Pons (tissue), 1 donor: ENCODE measurements at regions not wholly inside any gene's neighbourhood (a gene's known extent, or its start where the extent isn't known, plus 50 kb on each side); places are given as distances from the start of the nearest gene placed in this dataset.
"Not testable (repeated sequence)": the region's sequence is repeated elsewhere in the genome, so short reads cannot be mapped to it uniquely, and the experiment has no call there.

ENCODE experiments used
- DNase-seq: peaks from one replicate; pipeline ENCODE4 v3.0.0-alpha.2; 2016; ENCODE audit warnings: low spot score

GRCh38 chr7:84941936-84942335 is 244.9 kb downstream of the SEMA3D start:
- DNase-seq: no peak

- DNase-seq: no peak
These were observed 245.6 kb downstream of the SEMA3D start for GRCh38 chr7:84941291-84941690.

GRCh38 chr7:84939888-84940287 is 247.0 kb downstream of the SEMA3D start:
- no peak for DNase-seq

- no peak for DNase-seq
These were observed 247.4 kb downstream of the SEMA3D start for GRCh38 chr7:84939442-84939841.

GRCh38 chr7:84924353-84924752 is 262.5 kb downstream of the SEMA3D start:
- DNase-seq: no peak

- DNase-seq: no peak
These were observed 263.5 kb downstream of the SEMA3D start for GRCh38 chr7:84923348-84923747.

- no peak for DNase-seq
These were observed 265.7 kb downstream of the SEMA3D start for GRCh38 chr7:84921154-84921553.

- DNase-seq: not testable (repeated sequence)
These were observed 269.9 kb downstream of the SEMA3D start for GRCh38 chr7:84916973-84917372.

- DNase-seq: no peak
These were observed 270.7 kb downstream of the SEMA3D start for GRCh38 chr7:84916161-84916560.

GRCh38 chr7:84914598-84914997 is 272.3 kb downstream of the SEMA3D start:
- no peak for DNase-seq

- DNase-seq: no peak
These were observed 273.1 kb downstream of the SEMA3D start for GRCh38 chr7:84913731-84914130.

- DNase-seq: no peak
These were observed 273.7 kb downstream of the SEMA3D start for GRCh38 chr7:84912993-84913635.

- DNase-seq: no peak
These were observed 274.3 kb downstream of the SEMA3D start for GRCh38 chr7:84912537-84912936.

- no peak for DNase-seq
These were observed 274.8 kb downstream of the SEMA3D start for GRCh38 chr7:84912018-84912417.

- DNase-seq: no peak
These were observed 275.8 kb downstream of the SEMA3D start for GRCh38 chr7:84911077-84911476.

GRCh38 chr7:84910322-84910721 is 276.5 kb downstream of the SEMA3D start:
- DNase-seq: not testable (repeated sequence)

GRCh38 chr7:84908196-84908793 is 278.6 kb downstream of the SEMA3D start:
- no peak for DNase-seq

GRCh38 chr7:84906889-84907288 is 280.0 kb downstream of the SEMA3D start:
- DNase-seq: no peak

- no peak for DNase-seq
These were observed 282.3 kb downstream of the SEMA3D start for GRCh38 chr7:84904561-84904960.

GRCh38 chr7:84901366-84901765 is 285.5 kb downstream of the SEMA3D start:
- no peak for DNase-seq

- no peak for DNase-seq
These were observed 286.6 kb downstream of the SEMA3D start for GRCh38 chr7:84900215-84900614.

GRCh38 chr7:84895563-84895962 is 291.3 kb downstream of the SEMA3D start:
- DNase-seq: no peak

- DNase-seq: not testable (repeated sequence)
These were observed 303.3 kb downstream of the SEMA3D start for GRCh38 chr7:84883570-84883969.
